GM21723 (cell line): ENCODE measurements at regions not wholly inside any gene's neighbourhood (a gene's known extent, or its start where the extent isn't known, plus 50 kb on each side); places are given as distances from the start of the nearest gene placed in this dataset.
"Not testable (repeated sequence)": the region's sequence is repeated elsewhere in the genome, so short reads cannot be mapped to it uniquely, and the experiment has no call there.

Experiments
- ATAC-seq: cut with Tn5 transposase; IDR thresholded peaks from one replicate; pipeline ENCODE4 v1.9.1; 2021; ENCODE audit warnings: mild to moderate bottlenecking, moderate library complexity; ENCODE audit not compliant: unreplicated experiment

DNA sequence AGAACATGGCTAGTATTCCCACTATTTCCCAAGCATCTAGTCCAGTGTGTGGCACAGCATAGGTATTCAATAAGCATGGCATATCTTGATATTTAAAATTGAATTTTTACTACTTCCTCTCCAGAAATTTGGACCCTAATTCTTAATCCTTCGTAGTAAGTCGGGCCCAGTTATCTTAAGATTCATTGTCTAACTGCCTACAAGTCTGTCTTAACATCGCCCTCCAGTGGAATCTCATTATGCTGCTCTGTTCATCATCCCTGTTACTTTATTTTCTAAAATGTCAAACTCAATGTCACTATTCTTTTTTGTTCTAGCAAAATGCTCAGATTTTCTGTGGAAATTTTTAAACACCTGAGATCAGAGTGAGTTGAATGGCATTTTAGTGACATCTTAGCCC lies 606.2 kb downstream of the KLHL13 start:
- ATAC-seq = no peak

DNA sequence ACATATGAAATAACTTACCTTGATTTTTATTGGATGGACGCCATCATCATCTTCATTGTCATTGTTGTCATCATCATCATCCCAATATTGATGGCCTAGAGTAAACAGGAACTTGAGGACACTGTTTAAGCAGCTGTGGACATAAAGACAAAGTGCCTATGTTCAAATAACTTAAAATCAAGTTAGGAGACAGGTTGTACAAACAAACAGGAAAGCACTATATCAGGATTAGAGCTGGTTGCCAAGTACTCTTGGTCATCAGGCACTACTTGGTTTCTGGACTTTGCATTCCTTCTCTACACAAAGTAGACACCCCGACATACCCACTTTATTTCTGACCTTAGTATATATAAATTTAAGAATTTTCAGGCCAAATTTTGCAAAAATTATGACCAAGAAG lies 608.6 kb downstream of the KLHL13 start:
- ATAC-seq = no peak

DNA sequence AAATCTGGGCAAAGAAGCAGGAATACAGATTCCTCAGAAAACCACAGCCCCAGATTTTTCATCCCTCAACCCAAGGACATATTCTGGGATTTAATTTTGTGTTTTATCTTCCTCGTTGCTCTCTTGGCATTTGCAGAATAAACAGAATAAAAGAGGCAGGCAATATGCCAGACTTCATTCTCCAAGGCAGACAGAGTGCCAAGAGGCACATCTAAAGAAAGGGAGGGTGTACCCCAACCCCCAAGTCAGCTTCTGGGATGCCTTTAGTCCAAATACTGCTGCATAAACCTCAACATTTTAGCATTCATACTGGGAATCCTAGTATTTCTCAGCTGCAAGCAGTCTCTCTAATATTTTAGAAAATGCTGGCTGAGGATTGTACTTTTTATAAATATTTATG lies 629.2 kb downstream of the KLHL13 start:
- no peak for ATAC-seq

DNA sequence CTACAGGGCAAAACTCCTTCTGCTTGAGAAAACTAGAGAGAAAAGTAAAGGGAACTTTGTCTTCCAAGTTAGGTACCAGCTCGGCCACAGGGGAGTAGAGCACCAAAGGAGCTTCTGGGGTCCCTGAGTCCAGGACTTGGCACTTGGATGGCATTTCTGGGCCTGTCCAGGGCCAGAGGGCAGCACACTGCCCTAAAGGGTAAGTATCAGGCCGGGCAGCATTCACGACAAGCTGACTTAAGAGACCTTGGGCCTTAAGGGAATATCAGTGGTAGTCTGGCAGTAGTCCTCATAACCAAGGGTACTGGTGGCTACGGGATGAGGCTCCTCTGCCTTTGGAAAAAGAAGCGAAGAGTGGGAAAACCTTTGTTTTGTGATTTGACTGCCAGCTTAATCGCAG lies 632.7 kb downstream of the KLHL13 start:
- ATAC-seq = no peak

DNA sequence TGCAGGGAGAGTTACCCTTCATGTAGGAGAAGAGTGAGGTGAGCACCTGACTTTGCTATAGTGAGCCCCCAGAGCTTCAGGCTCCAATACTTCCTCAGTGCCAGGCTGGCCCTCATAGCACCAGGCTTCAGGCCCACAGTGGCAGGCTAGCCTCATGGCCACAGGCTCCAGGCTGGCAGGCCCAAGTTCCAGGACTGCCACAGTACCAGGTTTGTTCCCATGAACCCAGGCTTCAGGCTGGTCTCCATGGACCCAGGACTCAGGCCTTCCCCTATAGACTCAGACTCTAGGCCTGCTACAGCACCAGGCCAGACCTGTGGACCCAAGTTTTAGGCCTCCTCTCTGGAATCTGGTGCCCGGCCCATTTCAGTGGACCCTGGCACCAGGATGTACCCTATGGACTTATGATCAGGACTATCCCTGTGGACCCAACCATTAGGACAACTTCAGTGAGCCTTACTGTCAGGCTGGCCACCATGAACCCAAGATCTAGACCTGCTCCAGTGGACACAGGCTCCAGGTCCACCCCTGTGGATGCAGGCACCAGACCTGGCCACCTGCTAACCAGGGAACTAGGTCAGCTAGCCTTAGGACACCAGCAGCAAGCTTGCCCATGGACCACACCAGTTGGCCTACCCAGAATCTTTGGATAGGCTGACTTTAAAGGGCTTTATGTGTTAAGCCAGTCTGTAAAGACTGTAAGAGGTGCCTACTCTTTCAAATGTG lies 658.2 kb downstream of the KLHL13 start:
- no peak for ATAC-seq

DNA sequence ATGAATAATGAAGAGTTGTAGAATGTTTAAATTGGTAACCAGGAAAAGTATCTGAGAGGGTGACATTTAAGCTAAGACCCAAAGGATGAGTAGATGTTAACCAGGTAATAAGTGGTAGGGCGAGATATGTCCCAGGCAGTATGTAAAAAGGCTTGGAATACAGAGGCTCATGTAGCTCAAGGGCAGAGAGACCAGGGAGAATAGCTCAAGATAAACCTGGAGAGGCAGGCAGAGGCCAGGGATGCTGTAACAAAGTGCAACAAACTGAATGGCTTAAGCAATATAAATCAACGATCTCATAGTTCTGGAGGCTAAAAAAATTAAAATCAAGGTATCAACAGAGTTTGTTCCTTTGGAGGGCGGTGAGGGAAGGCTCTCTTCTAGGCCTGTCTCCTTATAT lies 660.8 kb downstream of the KLHL13 start:
- ATAC-seq = no peak

DNA sequence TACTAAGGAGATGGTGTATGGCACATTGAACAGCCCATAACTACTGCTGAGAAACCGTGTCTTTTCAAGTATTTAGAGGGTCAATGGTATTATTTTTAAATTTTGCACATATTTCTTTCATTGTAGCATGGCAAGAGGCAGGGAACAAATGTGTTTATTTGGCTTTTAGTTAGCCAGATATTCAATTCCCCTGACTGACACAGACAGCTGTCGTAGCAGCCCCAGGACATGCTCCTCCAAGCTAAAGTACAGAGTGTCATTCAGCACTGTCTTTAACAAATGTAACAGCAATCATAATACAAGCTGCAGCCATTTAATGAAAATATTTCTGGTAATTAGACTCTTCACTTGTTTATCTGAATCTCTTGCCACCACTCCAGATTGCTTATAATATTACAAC lies 687.1 kb downstream of the KLHL13 start:
- ATAC-seq = no peak

DNA sequence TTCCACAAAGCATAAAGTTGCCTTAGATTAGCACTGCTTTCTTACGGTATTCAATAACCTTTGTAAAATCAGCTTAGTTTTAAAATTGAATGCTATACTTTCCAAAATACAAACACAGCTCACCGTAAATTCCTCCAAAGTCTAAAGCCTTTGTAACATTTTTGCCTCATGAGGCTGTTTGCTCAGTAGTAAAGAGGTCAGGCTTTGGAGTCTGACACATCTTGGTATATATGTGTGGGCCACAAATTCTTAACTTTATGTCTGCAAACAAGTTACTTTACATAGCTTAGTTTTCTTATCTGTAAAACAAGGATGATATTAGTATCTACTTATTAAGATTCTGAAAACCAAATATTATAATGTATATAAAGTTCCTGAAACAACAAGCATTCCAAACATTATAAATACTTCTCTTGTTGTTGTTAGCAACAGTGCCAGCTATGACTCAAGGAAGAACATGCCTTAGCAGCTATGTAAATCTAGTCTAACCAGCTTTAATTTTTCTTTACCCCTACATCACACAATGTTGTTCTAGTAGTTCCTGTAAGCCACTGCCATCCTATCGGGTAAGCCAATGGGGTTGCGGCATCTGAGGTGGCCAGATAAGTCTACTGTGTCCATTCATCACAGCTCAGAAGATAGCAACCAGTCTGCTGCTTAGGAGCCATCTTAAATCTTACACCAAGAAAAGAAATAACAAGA lies 709.0 kb downstream of the KLHL13 start:
- no peak for ATAC-seq

DNA sequence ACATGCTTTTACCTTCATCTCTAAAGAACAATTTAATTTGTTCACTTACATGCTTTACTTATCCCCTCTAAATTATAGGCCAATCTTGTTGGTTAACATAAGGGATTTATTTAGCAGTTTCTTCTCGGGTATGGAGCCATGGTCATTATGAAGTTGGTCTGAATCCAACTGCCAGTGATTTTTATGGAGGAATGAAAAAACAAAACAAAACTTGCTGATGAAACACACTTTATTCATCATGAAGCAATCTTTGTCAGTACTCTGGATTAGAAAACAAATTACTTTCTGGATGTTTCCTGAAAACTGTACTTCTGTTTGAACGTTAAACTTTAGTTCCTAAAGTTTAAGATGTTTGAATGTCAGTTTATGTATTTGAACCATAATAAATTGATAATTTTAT lies 715.8 kb downstream of the KLHL13 start:
- ATAC-seq = no peak

DNA sequence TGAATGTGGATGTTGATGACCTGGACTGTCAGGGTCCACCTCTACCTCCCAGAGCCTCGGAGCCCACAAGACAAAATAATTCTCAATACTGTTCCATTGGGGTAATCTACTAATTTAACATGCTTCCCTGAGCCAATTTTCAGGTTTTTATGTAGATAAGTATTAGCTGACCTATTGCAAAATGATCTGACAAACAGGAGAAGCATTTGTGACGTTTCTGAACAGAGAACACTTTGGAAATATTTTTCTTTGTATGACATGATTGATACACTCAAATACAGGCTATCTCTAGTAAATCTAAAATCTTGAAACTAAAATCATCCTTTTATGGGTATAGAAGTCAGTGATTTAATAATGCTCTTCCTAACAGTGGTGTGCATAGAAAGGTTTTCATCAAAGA lies 716.6 kb downstream of the KLHL13 start:
- ATAC-seq = no peak

DNA sequence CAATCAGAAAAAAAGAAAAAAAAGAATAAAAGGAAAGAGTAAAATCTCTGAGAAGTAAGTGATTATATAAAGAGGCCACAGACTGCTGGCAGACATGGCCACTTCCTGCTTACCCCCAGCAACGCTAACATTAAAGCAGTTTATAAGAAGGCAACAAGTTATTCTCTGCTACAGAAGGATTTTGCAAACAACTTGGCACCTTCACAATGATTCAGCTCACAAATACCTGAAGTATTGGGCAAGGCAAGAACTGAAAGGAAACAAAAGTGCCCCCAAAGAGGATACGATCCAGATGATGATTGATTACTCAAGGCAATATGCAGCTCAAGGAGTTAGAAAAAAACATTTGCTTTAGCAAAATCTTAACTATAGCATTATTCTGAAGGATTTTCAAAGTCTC lies 718.8 kb downstream of the KLHL13 start:
- ATAC-seq = no peak

DNA sequence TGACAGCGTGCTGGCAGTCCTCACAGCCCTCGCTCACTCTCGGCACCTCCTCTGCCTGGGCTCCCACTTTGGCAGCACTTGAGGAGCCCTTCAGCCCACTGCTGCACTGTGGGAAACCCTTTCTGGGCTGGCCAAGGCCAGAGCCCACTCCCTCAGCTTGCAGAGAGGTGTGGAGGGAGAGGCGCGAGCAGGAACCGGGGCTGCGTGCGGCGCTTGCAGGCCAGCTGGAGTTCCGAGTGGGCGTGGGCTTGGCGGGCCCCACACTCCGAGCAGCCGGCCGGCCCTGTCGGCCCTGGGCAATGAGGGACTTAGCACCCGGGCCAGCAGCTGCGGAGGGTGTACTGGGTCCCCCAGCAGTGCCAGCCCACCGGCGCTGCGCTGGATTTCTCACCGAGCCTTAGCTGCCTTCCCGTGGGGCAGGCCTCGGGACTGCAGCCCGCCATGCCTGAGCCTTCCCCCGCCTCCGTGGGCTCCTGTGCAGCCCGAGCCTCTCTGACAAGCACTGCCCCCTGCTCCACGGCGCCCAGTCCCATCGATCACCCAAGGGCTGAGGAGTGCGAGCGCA lies 722.0 kb downstream of the KLHL13 start:
- ATAC-seq = not testable (repeated sequence)

DNA sequence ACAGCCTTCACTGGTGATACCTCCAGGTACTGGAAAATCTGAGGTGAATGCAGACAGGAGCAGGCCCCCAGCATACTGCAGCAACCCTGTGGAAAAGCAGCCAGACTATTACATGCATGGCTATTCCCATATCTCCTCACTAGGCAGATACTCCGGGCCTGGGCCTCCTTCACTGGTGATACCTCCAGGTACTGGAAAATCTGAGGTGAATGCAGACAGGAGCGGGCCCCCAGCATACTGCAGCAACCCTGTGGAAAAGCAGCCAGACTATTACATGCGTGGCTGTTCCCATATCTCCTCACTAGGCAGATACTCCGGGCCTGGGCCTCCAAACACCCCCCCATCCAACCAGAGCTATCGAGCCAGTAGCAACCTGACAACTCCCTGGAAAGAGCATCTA lies 724.2 kb downstream of the KLHL13 start:
- ATAC-seq = not testable (repeated sequence)

DNA sequence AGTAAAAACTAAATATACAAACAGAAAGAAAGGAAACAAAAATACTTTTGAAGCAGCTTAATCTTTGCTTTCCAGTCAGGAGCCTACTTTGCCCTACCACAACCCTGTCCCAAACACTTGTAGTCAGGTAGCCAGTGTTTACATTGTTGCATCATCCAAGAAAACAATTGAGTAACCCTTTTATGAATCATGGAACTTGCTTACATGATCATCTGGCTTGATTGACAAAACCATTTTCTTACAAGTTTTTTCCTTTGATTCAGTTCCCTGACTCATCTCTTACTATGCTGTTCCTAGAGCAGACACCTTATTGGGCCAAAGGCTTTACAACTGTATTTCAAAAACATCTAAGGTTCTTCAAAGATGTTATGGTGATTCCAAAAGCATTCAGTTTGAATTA lies 740.1 kb downstream of the KLHL13 start:
- ATAC-seq = no peak

DNA sequence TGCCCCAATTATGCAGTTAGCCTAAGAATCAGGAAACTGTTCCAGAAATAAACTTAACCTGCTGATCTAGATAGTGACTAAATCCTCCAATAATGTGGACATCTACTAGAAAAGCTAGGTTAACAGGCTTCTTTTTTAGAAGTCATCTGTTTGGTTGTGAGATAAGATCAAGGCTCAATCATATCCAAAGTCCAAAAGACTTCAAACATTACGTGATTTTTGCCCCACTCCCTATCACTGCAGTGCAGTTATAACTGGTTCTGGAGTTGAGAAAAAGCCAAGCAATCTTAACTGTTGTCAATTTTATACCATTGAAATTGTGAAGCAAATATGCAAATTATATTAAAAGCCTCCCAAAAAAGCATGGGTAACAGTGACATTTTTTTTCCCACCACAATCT lies 781.4 kb downstream of the KLHL13 start:
- ATAC-seq = no peak

DNA sequence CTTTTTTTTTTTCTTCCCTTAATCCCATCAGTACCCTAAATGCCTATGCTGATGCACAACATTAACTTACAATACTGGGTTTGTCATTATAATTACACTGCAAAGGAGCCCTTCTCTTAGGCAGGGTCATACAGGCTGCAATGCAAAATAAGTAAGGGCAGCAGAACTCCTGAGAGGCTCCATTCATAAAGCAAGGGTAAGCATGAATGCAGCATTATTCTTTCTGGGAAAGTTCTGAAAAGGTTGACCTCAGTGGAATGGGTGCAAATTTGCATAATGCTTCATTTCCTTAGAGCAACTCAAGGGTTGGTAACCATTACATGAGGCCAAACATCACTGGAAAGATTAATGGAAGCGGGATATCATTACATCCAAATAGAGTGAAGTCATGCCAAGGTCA lies 789.2 kb downstream of the KLHL13 start:
- no peak for ATAC-seq

DNA sequence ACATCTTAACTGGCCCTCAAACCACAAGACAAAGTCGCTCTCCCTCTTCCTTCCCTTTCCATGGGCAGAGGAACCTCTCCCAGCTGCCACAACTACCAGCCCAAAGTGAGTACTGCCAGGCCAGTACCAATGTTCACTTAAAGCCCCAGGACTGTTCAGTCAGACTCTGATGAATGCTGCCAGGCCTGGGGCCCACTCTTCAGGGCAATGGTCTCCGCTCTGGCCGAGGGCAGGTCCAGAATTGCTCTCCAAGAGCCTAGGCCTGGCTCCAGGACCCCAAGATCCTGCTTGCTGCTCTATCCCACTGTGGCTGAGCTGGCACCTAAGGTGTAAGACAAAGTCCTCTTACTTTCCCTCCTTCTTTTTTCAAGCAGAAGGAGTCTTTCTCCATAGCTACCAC lies 790.9 kb downstream of the KLHL13 start:
- no peak for ATAC-seq

DNA sequence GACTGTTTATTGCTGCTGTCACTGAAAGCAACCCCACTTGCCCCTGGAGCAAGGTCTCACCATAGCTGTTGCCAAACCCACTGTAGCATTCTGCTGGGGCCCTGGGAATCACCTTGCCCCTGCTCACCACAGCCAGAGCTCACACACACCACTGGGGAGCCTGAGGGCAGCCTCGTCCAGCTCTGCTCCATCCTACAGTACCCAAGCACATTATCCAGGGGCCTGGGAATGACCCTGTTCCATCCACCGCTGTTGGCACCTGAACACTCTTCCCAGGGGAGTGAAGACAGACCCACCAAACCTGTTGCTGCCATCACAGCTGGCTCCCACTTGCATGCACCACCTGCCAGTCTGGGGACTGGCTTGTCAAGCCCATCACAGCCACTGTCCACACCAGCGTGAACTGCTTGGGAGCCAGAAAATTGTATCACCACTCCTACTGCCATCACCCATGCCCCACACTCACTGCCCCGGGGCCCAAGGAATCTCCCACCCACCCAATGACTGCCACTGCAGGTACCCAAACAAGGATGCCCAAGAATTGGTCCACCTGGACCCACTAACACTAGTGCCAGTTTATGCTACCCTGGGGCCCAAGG lies 811.3 kb downstream of the KLHL13 start:
- ATAC-seq = no peak

DNA sequence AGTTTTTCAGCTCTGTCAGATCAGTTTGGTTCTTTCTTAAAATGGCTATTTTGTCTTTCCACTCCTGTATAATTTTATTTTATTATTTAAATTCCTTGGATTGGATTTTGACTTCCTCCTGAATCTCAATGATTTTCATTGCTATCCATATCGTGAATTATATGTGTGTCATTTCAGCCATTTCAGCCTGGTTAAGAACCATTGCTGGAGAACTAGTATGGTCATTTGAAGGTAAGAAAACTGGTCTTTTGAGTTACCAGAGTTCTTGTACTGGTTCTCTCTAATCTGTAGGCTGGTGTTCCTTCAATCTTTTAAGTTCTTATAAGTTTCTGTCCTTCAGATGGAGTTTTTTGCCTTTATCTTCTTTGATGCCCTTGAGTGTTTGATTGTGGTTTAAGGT lies 815.5 kb downstream of the KLHL13 start:
- no peak for ATAC-seq

DNA sequence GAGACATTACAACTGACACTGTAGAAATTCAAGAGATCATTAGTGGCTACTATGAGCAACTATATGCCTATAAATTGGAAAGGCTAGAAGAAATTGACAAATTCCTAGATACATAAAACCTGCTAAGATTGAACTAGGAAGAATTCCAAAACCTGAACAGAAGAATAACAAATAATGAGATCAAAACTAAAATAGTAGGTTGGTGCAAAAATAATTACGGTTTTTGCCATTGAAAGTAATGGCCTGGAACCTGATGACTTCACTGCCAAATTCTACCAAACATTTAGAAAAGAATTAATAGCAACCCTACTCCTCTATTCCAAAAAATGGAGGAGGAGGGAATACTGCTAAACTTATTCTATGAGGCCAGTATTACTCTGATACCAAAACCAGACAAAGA lies 824.9 kb downstream of the KLHL13 start:
- no peak for ATAC-seq

DNA sequence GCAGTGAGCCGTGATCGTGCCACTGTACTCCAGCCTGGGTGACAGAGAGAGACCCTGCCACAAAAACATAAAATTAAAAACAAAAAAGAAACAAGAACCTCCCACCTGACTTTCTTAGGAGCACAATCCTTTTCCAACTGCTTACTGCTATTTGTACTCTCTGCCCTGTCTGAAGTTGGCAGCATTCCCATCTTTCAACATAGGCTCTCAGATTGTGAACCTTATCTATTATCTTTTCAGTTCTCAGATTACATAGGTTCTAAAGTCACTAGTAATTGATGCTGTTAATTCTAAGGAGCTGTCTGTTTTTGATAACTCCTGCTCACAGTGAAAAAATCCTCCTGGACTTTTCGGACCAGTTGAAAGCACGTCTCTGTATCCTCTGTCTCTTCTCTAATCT lies 812.2 kb upstream of the CT83 start:
- ATAC-seq = no peak
